WTC11 (cell line): ENCODE measurements at regions not wholly inside any gene's neighbourhood (a gene's known extent, or its start where the extent isn't known, plus 50 kb on each side); places are given as distances from the start of the nearest gene placed in this dataset.

Experiments used
- CTCF ChIP-seq: fragments of 200-600 bp; IDR thresholded peaks from 2 replicates; pipeline ENCODE4 v1.8.0; 2022; ENCODE audit warnings: antibody characterized with exemption
- E2F1 ChIP-seq: sonication (generic); formaldehyde crosslinking; IDR thresholded peaks from 2 replicates; pipeline ENCODE4 v1.8.0; 2022; ENCODE audit warnings: mild to moderate bottlenecking, missing genetic modification reagents
- E2F4 ChIP-seq: sonication (generic); formaldehyde crosslinking; IDR thresholded peaks from 2 replicates; pipeline ENCODE4 v1.8.1; 2022; ENCODE audit warnings: low read depth, mild to moderate bottlenecking, moderate library complexity, missing genetic modification reagents, borderline replicate concordance
- GABPB1 ChIP-seq: sonication (generic); formaldehyde crosslinking; IDR thresholded peaks from 2 replicates; pipeline ENCODE4 v1.8.1; 2023; ENCODE audit warnings: mild to moderate bottlenecking, missing genetic modification reagents
- MAX ChIP-seq: sonication (generic); formaldehyde crosslinking; IDR thresholded peaks from 2 replicates; pipeline ENCODE4 v1.8.0; 2022; ENCODE audit warnings: mild to moderate bottlenecking, missing genetic modification reagents
- MLX ChIP-seq: sonication (generic); formaldehyde crosslinking; IDR thresholded peaks from 2 replicates; pipeline ENCODE4 v1.8.1; 2023; ENCODE audit warnings: mild to moderate bottlenecking, missing genetic modification reagents, moderate library complexity
- PRDM15 ChIP-seq: sonication (generic); formaldehyde crosslinking; IDR thresholded peaks from 2 replicates; pipeline ENCODE4 v1.8.0; 2022; ENCODE audit warnings: missing genetic modification reagents
- TEAD4 ChIP-seq: sonication (generic); formaldehyde crosslinking; IDR thresholded peaks from 2 replicates; pipeline ENCODE4 v1.8.0; 2022; ENCODE audit warnings: mild to moderate bottlenecking, missing genetic modification reagents
- ZBTB43 ChIP-seq: sonication (generic); formaldehyde crosslinking; IDR thresholded peaks from 2 replicates; pipeline ENCODE4 v1.8.1; 2023; ENCODE audit warnings: mild to moderate bottlenecking, missing genetic modification reagents
- ZNF317 ChIP-seq: sonication (generic); formaldehyde crosslinking; IDR thresholded peaks from 2 replicates; pipeline ENCODE4 v1.8.1; 2023; ENCODE audit warnings: low read depth, mild to moderate bottlenecking, moderate library complexity, missing genetic modification reagents, borderline replicate concordance

GRCh38 chr4:35247047-35247446 lies 997.3 kb downstream of the ARAP2 start:
- TF ChIP-seq ZBTB43 (CRISPR knock-in tag) (no peak), E2F1 (CRISPR knock-in tag) (no peak), GABPB1 (CRISPR knock-in tag) (no peak), TEAD4 (CRISPR knock-in tag) (no peak), CTCF (no peak), E2F4 (CRISPR knock-in tag) (no peak), ZNF317 (CRISPR knock-in tag) (no peak), MLX (no peak), PRDM15 (CRISPR knock-in tag) (no peak), MAX (CRISPR knock-in tag) (no peak)
